ENCODE measurements at regions not wholly inside any gene's neighbourhood (a gene's known extent, or its start where the extent isn't known, plus 50 kb on each side); places are given as distances from the start of the nearest gene placed in this dataset.
A peak's percentile ranks its signal among the peaks of the same experiment; 100 is the strongest.

GRCh38 chr10:29081951-29082685 lies 206.8 kb upstream of the LYZL1 start:
- H3K36me3 ChIP-seq, result no peaks in the 10 kb centered on the region
- no peaks in the 10 kb centered on the region for H3K4me1 ChIP-seq
- ATAC-seq (peak in 1 of 2 donors; percentile 34), DNase-seq (no peak)
- no peak overlapping the region for H3K27ac ChIP-seq
- TF ChIP-seq CTCF (IDR thresholded peaks at IDR 0.05), result no peak
- intact Hi-C loops (cut with DNase I), result no loop called here
- H3K9me3 ChIP-seq, result no peaks in the 10 kb centered on the region
- no peak overlapping the region for H3K4me3 ChIP-seq
- H3K27me3 ChIP-seq (ENCODE audit: low read depth), result no peaks in the 10 kb centered on the region

GRCh38 chr10:29083096-29083495 lies 205.8 kb upstream of the LYZL1 start:
- Histone ChIP-seq H3K27ac (no peak overlapping the region), H3K9me3 (no peaks in the 10 kb centered on the region), H3K36me3 (no peaks in the 10 kb centered on the region), H3K27me3 (ENCODE audit: low read depth) (no peaks in the 10 kb centered on the region), H3K4me3 (no peak overlapping the region), H3K4me1 (no peaks in the 10 kb centered on the region)
- no peak for DNase-seq
- no peak for ATAC-seq
- TF ChIP-seq CTCF (IDR thresholded peaks at IDR 0.05), result no peak
- intact Hi-C loops (cut with DNase I), result no loop called here

- intact Hi-C loops (cut with DNase I), result no loop called here
- no peaks in the 10 kb centered on the region for H3K9me3 ChIP-seq
- ATAC-seq (no peak), DNase-seq (no peak)
- no peaks in the 10 kb centered on the region for H3K27me3 ChIP-seq (ENCODE audit: low read depth)
- no peak for TF ChIP-seq CTCF (IDR thresholded peaks at IDR 0.05)
- H3K36me3 ChIP-seq, result no peaks in the 10 kb centered on the region
- no peaks in the 10 kb centered on the region for H3K4me1 ChIP-seq
- H3K27ac ChIP-seq, result no peak overlapping the region
- H3K4me3 ChIP-seq, result no peak overlapping the region
Observed at GRCh38 chr10:29084681-29085307, 204.1 kb upstream of the LYZL1 start.

- Histone ChIP-seq H3K27ac (no peak overlapping the region), H3K4me1 (no peaks in the 10 kb centered on the region), H3K27me3 (ENCODE audit: low read depth) (no peaks in the 10 kb centered on the region), H3K36me3 (no peaks in the 10 kb centered on the region), H3K4me3 (no peak overlapping the region), H3K9me3 (no peaks in the 10 kb centered on the region)
- TF ChIP-seq CTCF (IDR thresholded peaks at IDR 0.05), result no peak
- DNase-seq (no peak), ATAC-seq (no peak)
- intact Hi-C loops (cut with DNase I), result no loop called here
Observed at GRCh38 chr10:29089091-29089490, 199.8 kb upstream of the LYZL1 start.

GRCh38 chr10:29096303-29096824 lies 192.5 kb upstream of the LYZL1 start:
- intact Hi-C loops (cut with DNase I), result no loop called here
- H3K27me3 ChIP-seq (ENCODE audit: low read depth), result peaks cover 4% of the 10 kb centered on the region
- no peaks in the 10 kb centered on the region for H3K4me1 ChIP-seq
- ATAC-seq (no peak), DNase-seq (no peak)
- no peak for TF ChIP-seq CTCF (IDR thresholded peaks at IDR 0.05)
- H3K27ac ChIP-seq, result no peak overlapping the region
- no peak overlapping the region for H3K4me3 ChIP-seq
- H3K9me3 ChIP-seq, result no peaks in the 10 kb centered on the region
- H3K36me3 ChIP-seq, result no peaks in the 10 kb centered on the region
